ENCODE measurements at regions not wholly inside any gene's neighbourhood (a gene's known extent, or its start where the extent isn't known, plus 50 kb on each side); places are given as distances from the start of the nearest gene placed in this dataset.

DNA sequence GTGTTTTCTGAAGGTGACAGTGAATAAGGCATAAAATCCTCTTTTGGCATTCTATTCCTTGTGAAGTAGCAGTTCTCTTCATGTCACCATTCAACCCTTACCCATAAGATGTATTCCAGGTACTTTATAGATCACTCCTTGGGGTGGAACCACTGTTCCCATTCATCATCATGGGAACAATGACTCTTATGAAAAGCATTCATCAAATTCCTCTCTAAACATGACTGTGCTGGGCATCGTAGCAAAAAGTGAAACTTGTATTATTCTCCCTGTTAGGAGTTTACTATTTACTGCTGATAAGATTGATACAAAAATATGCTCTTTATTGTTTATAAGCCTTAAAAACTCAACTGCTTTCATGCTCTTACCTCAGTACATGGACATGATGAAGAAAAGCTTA, 793.4 kb downstream of the LIG4 start:
- H3K27ac Mint-ChIP-seq = no peak overlapping the region
- H3K4me3 Mint-ChIP-seq = peak overlapping the region in 1 of 4 donors; percentile 68
- H3K9me3 Mint-ChIP-seq = peaks cover 0 to 16% (median 3%) of the 10 kb centered on the region in 7 donors
- H3K36me3 ChIP-seq (ENCODE audit: control insufficient read depth, insufficient read depth, low read length) = no peaks in the 10 kb centered on the region
- H3K4me3 ChIP-seq (ENCODE audit: low read depth, low read length) = no peak overlapping the region
- no peaks in the 10 kb centered on the region for H3K27me3 ChIP-seq (ENCODE audit: control insufficient read depth, insufficient read depth, low read length)
- H3K36me3 Mint-ChIP-seq = no peaks in the 10 kb centered on the region
- peaks cover 0 to 2% of the 10 kb centered on the region in 2 experiments for H3K9me3 ChIP-seq (ENCODE audit: control insufficient read depth in 2 of 2, low read length in 2 of 2)
- H3K4me1 Mint-ChIP-seq = no peaks in the 10 kb centered on the region
- no peaks in the 10 kb centered on the region for H3K4me1 ChIP-seq (ENCODE audit: control insufficient read depth, insufficient read depth, low read length, poor library complexity, severe bottlenecking)
- no peaks in the 10 kb centered on the region for H3K27me3 Mint-ChIP-seq
- H3K27ac ChIP-seq (ENCODE audit: insufficient read depth, low read length, poor library complexity, severe bottlenecking) = no peak overlapping the region
- DNase-seq (no peak), ATAC-seq (ENCODE audit: low read depth in 2 of 2) (no peak)

DNA sequence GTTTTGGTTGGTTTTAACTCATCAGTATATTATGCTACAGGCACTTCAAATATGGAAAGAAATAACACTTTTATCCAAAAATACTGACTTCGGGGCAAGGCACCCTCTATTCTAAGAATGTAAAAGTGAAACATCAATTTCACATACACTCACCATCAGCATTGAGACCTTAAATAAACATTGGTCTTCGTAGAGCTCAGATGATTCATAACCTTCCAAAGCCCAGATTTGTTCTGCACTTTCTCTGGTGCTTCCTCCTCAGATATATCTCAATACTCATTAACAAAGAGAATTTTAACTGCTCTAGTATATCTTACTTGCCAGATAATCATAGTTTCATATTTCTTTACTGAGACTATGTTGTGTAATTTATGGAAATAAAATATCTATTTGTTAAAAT, 794.3 kb downstream of the LIG4 start:
- DNase-seq = no peak
- no peaks in the 10 kb centered on the region for H3K36me3 Mint-ChIP-seq
- no peak for ATAC-seq (ENCODE audit: low read depth in 2 of 2)
- peaks cover 0 to 2% of the 10 kb centered on the region in 2 experiments for H3K9me3 ChIP-seq (ENCODE audit: control insufficient read depth in 2 of 2, low read length in 2 of 2)
- no peaks in the 10 kb centered on the region for H3K4me1 ChIP-seq (ENCODE audit: control insufficient read depth, insufficient read depth, low read length, poor library complexity, severe bottlenecking)
- no peak overlapping the region for H3K27ac Mint-ChIP-seq
- H3K27ac ChIP-seq (ENCODE audit: insufficient read depth, low read length, poor library complexity, severe bottlenecking) = no peak overlapping the region
- no peaks in the 10 kb centered on the region for H3K27me3 ChIP-seq (ENCODE audit: control insufficient read depth, insufficient read depth, low read length)
- H3K4me1 Mint-ChIP-seq = no peaks in the 10 kb centered on the region
- H3K4me3 Mint-ChIP-seq = no peak overlapping the region
- H3K4me3 ChIP-seq (ENCODE audit: low read depth, low read length) = no peak overlapping the region
- H3K27me3 Mint-ChIP-seq = no peaks in the 10 kb centered on the region
- no peaks in the 10 kb centered on the region for H3K36me3 ChIP-seq (ENCODE audit: control insufficient read depth, insufficient read depth, low read length)
- H3K9me3 Mint-ChIP-seq = peaks cover 0 to 24% (median 4%) of the 10 kb centered on the region in 7 donors

DNA sequence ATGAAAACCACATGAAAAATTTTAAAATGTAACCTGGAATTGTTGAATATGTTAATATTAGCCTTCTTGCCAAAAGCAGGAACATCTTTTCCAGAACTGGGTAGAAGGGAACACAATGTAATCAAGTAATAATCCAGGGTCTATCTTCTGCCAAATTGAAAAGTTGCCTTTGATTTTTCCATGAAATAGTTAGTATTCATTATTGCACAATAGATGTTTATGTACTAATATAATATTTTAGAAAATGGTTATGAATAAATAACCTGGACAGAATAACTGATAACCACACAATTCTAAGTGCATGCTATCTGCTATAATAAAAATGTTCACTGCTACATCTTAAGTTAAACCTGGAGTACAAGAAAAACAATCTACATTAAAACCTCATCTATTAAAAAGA, 802.3 kb downstream of the LIG4 start:
- DNase-seq = no peak
- Mint-ChIP-seq H3K9me3 (peaks cover 0 to 19% (median 2%) of the 10 kb centered on the region in 7 donors), H3K27ac (no peak overlapping the region), H3K36me3 (no peaks in the 10 kb centered on the region), H3K27me3 (no peaks in the 10 kb centered on the region), H3K4me3 (no peak overlapping the region), H3K4me1 (no peaks in the 10 kb centered on the region)
- peaks cover 0 to under 1% of the 10 kb centered on the region in 2 experiments for H3K9me3 ChIP-seq (ENCODE audit: control insufficient read depth in 2 of 2, low read length in 2 of 2)
- no peaks in the 10 kb centered on the region for H3K27me3 ChIP-seq (ENCODE audit: control insufficient read depth, insufficient read depth, low read length)
- H3K4me3 ChIP-seq (ENCODE audit: low read depth, low read length) = no peak overlapping the region
- ATAC-seq (ENCODE audit: low read depth in 2 of 2) = no peak
- H3K27ac ChIP-seq (ENCODE audit: insufficient read depth, low read length, poor library complexity, severe bottlenecking) = no peak overlapping the region
- H3K36me3 ChIP-seq (ENCODE audit: control insufficient read depth, insufficient read depth, low read length) = no peaks in the 10 kb centered on the region
- no peaks in the 10 kb centered on the region for H3K4me1 ChIP-seq (ENCODE audit: control insufficient read depth, insufficient read depth, low read length, poor library complexity, severe bottlenecking)

DNA sequence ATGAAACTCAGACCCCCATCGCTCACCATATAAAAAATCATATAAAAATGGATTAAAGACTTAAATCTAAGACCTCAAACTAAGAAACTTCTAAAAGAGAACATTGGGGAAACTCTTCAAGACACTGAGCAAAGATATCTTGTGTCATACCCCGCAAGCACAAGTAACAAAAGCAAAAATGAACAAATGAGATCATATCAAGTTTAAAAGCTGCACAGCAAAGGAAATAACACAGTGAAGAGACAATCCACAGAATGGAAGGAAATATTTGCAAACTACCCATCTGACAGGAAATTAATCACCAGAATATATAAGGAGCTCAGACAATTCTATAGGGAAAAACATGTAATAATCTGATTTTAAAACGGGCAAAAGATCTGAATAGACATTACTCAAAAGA, 808.3 kb downstream of the LIG4 start:
- Histone ChIP-seq H3K4me3 (ENCODE audit: low read depth, low read length) (no peak overlapping the region), H3K4me1 (ENCODE audit: control insufficient read depth, insufficient read depth, low read length, poor library complexity, severe bottlenecking) (no peaks in the 10 kb centered on the region), H3K27ac (ENCODE audit: insufficient read depth, low read length, poor library complexity, severe bottlenecking) (no peak overlapping the region), H3K36me3 (ENCODE audit: control insufficient read depth, insufficient read depth, low read length) (no peaks in the 10 kb centered on the region), H3K27me3 (ENCODE audit: control insufficient read depth, insufficient read depth, low read length) (no peaks in the 10 kb centered on the region), H3K9me3 (ENCODE audit: control insufficient read depth in 2 of 2, low read length in 2 of 2) (peaks cover 0 to 3% of the 10 kb centered on the region in 2 experiments)
- Mint-ChIP-seq H3K27me3 (no peaks in the 10 kb centered on the region), H3K27ac (no peak overlapping the region), H3K36me3 (no peaks in the 10 kb centered on the region), H3K4me3 (no peak overlapping the region), H3K9me3 (peaks cover 0 to 15% (median 2%) of the 10 kb centered on the region in 7 donors), H3K4me1 (no peaks in the 10 kb centered on the region)
- ATAC-seq (ENCODE audit: low read depth in 2 of 2) (no peak), DNase-seq (no peak)

DNA sequence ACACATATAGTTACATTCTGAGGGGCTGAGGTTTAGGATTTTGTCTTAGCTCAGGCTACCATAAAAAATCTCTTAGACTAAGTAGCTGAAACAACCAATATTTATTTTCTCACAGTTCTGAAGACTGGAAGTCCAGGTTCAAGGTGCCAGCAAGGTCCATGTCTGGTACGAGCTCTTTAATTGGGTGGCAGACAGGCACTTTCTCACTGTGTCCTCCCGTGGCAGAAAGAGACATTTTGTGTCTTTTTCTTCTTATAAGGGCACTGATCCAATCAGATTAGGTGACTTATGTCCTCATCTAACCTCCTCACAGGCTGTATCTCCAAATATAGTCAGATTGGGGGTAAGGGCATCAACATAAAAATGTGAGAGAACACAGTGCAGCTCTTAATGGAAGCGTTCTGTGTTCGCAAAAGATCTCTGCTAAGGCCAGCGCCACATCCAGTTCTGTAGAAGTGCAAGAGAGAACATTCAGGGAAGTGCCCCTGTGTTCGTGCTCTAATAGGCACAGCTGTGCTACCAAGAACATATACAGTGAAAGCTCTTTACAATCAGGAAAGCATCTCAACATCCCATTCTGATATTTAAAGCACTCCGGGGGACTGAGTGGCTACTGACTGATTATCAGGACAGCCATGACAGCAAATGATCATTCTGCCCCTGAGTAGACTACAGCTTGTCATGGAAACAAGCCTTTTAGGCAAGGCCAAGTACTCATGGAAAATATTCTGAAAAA, 819.2 kb downstream of the LIG4 start:
- ATAC-seq (ENCODE audit: low read depth in 2 of 2) = no peak
- H3K36me3 ChIP-seq (ENCODE audit: control insufficient read depth, insufficient read depth, low read length) = no peaks in the 10 kb centered on the region
- H3K9me3 ChIP-seq (ENCODE audit: control insufficient read depth in 2 of 2, low read length in 2 of 2) = no peaks in the 10 kb centered on the region
- Mint-ChIP-seq H3K27me3 (no peaks in the 10 kb centered on the region), H3K9me3 (peaks cover 0 to 7% (median 4%) of the 10 kb centered on the region in 7 donors), H3K4me3 (no peak overlapping the region), H3K36me3 (no peaks in the 10 kb centered on the region), H3K4me1 (no peaks in the 10 kb centered on the region), H3K27ac (no peak overlapping the region)
- DNase-seq = no peak
- no peaks in the 10 kb centered on the region for H3K27me3 ChIP-seq (ENCODE audit: control insufficient read depth, insufficient read depth, low read length)
- H3K4me1 ChIP-seq (ENCODE audit: control insufficient read depth, insufficient read depth, low read length, poor library complexity, severe bottlenecking) = no peaks in the 10 kb centered on the region
- H3K4me3 ChIP-seq (ENCODE audit: low read depth, low read length) = no peak overlapping the region
- H3K27ac ChIP-seq (ENCODE audit: insufficient read depth, low read length, poor library complexity, severe bottlenecking) = no peak overlapping the region

DNA sequence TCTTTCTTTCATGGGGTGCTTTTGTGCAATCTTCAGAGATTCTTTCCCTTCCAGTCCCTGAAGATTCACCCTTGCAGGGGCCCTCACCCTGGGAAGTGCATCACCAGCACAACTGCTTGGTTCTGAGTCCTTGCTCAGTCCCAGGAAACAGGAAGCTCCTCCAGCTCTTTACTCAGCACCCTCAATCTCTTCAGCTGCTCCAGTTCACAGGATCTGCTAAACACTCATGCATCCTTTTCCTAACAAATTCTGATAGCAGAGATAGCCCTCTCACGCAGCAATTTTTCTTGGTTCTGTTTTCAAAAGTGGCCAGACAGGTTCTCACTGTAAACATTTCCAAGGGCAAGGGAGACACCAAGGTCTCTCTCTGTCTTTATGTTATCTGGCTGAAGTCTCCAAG, 823.1 kb downstream of the LIG4 start:
- DNase-seq (no peak), ATAC-seq (ENCODE audit: low read depth in 2 of 2) (no peak)
- H3K36me3 ChIP-seq (ENCODE audit: control insufficient read depth, insufficient read depth, low read length) = no peaks in the 10 kb centered on the region
- Mint-ChIP-seq H3K27ac (no peak overlapping the region), H3K4me1 (no peaks in the 10 kb centered on the region), H3K4me3 (no peak overlapping the region), H3K36me3 (no peaks in the 10 kb centered on the region), H3K9me3 (peaks cover 0 to 6% (median 2%) of the 10 kb centered on the region in 7 donors), H3K27me3 (no peaks in the 10 kb centered on the region)
- no peak overlapping the region for H3K4me3 ChIP-seq (ENCODE audit: low read depth, low read length)
- no peaks in the 10 kb centered on the region for H3K9me3 ChIP-seq (ENCODE audit: control insufficient read depth in 2 of 2, low read length in 2 of 2)
- no peaks in the 10 kb centered on the region for H3K4me1 ChIP-seq (ENCODE audit: control insufficient read depth, insufficient read depth, low read length, poor library complexity, severe bottlenecking)
- H3K27ac ChIP-seq (ENCODE audit: insufficient read depth, low read length, poor library complexity, severe bottlenecking) = no peak overlapping the region
- no peaks in the 10 kb centered on the region for H3K27me3 ChIP-seq (ENCODE audit: control insufficient read depth, insufficient read depth, low read length)

DNA sequence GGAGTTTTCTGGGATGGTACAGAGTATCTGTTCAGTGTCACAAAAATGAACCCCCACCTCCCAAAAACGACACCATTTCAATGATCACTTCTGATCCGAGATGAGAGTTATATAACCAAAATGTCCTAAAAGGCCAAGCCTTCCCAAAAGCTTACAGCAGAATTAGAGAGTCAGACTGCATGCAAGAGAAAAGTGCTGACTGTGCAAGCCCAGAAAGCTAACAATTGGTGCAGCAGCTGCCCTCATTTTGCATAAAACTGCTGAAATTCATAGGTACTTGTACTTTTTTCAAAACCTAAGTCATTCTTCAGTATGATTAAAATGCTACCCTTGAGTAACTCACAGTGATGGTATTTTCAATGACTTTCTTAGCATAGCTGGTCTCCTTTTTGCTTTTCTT, 819.6 kb upstream of the ARGLU1 start:
- no peaks in the 10 kb centered on the region for H3K9me3 ChIP-seq (ENCODE audit: control insufficient read depth in 2 of 2, low read length in 2 of 2)
- H3K4me3 ChIP-seq (ENCODE audit: low read depth, low read length) = no peak overlapping the region
- DNase-seq (no peak), ATAC-seq (ENCODE audit: low read depth in 2 of 2) (no peak)
- no peaks in the 10 kb centered on the region for H3K36me3 ChIP-seq (ENCODE audit: control insufficient read depth, insufficient read depth, low read length)
- H3K4me3 Mint-ChIP-seq = no peak overlapping the region
- no peaks in the 10 kb centered on the region for H3K27me3 Mint-ChIP-seq
- no peaks in the 10 kb centered on the region for H3K36me3 Mint-ChIP-seq
- H3K4me1 Mint-ChIP-seq = no peaks in the 10 kb centered on the region
- no peak overlapping the region for H3K27ac Mint-ChIP-seq
- H3K27me3 ChIP-seq (ENCODE audit: control insufficient read depth, insufficient read depth, low read length) = no peaks in the 10 kb centered on the region
- peaks cover 0 to 6% (median 0%) of the 10 kb centered on the region in 7 donors for H3K9me3 Mint-ChIP-seq
- no peak overlapping the region for H3K27ac ChIP-seq (ENCODE audit: insufficient read depth, low read length, poor library complexity, severe bottlenecking)
- no peaks in the 10 kb centered on the region for H3K4me1 ChIP-seq (ENCODE audit: control insufficient read depth, insufficient read depth, low read length, poor library complexity, severe bottlenecking)

All from CD4-positive, CD25-positive, alpha-beta regulatory T cell (primary cell).